Smooth muscle cell (in vitro differentiated cells): ENCODE measurements at regions not wholly inside any gene's neighbourhood (a gene's known extent, or its start where the extent isn't known, plus 50 kb on each side); places are given as distances from the start of the nearest gene placed in this dataset.

Source experiments
- DNase-seq: peaks from one replicate; lab custom pipeline; 2025; ENCODE audit not compliant: unreplicated experiment; lab: John Stamatoyannopoulos, UW
- H2AFZ ChIP-seq: fragments of 200-600 bp; sonication (generic); 2 replicates; pipeline ENCODE4 v1.6.0; 2016; ENCODE audit warnings: antibody characterized with exemption, low read depth, mild to moderate bottlenecking
- H3F3A ChIP-seq: fragments of 200-600 bp; sonication (generic); 2 replicates; pipeline ENCODE4 v1.6.0; 2017; ENCODE audit warnings: antibody characterized with exemption, low read depth
- H3K27ac ChIP-seq: fragments of 200-600 bp; sonication (generic); 2 replicates; pipeline ENCODE4 v1.5.1; 2016; ENCODE audit warnings: low read depth, mild to moderate bottlenecking
- H3K27me3 ChIP-seq: fragments of 200-600 bp; sonication (generic); 2 replicates; pipeline ENCODE4 v1.6.1; 2016; ENCODE audit warnings: low read depth, mild to moderate bottlenecking
- H3K36me3 ChIP-seq: fragments of 200-600 bp; sonication (generic); 2 replicates; pipeline ENCODE4 v1.5.1; 2016; ENCODE audit warnings: low read depth
- H3K4me1 ChIP-seq: fragments of 200-600 bp; sonication (generic); 2 replicates; pipeline ENCODE4 v1.5.1; 2016; ENCODE audit warnings: low read depth
- H3K4me2 ChIP-seq: fragments of 200-600 bp; sonication (generic); 2 replicates; pipeline ENCODE4 v1.6.0; 2016; ENCODE audit warnings: mild to moderate bottlenecking
- H3K4me3 ChIP-seq: fragments of 200-600 bp; sonication (generic); 2 replicates; pipeline ENCODE4 v1.5.1; 2016; ENCODE audit warnings: mild to moderate bottlenecking
- H3K79me2 ChIP-seq: fragments of 200-600 bp; sonication (generic); 2 replicates; pipeline ENCODE4 v1.6.0; 2016; ENCODE audit warnings: low read depth, mild to moderate bottlenecking
- H3K9ac ChIP-seq: fragments of 200-600 bp; sonication (generic); 2 replicates; pipeline ENCODE4 v1.6.0; 2016; ENCODE audit warnings: low read depth
- H3K9me3 ChIP-seq: fragments of 200-600 bp; sonication (generic); replicated peaks from 2 replicates; pipeline ENCODE4 v1.5.1; 2016; ENCODE audit warnings: low read depth
- H4K20me1 ChIP-seq: fragments of 200-600 bp; sonication (generic); 2 replicates; pipeline ENCODE4 v1.6.0; 2016; ENCODE audit warnings: low read depth
- WGBS: methylation state at CpG from one replicate; pipeline ENCODE4 v1.1.7; 2016; ENCODE audit warnings: low lambda C conversion rate; 5-methylcytosine and 5-hydroxymethylcytosine counted together
- TF ChIP-seq, protein P1 (sequence below): fragments of 200-600 bp; sonication (generic); IDR thresholded peaks from 2 replicates; pipeline ENCODE4 v1.5.1; 2017; ENCODE audit warnings: borderline replicate concordance, mild to moderate bottlenecking, antibody characterized with exemption; ENCODE audit not compliant: insufficient read depth, poor library complexity, severe bottlenecking

DNA sequence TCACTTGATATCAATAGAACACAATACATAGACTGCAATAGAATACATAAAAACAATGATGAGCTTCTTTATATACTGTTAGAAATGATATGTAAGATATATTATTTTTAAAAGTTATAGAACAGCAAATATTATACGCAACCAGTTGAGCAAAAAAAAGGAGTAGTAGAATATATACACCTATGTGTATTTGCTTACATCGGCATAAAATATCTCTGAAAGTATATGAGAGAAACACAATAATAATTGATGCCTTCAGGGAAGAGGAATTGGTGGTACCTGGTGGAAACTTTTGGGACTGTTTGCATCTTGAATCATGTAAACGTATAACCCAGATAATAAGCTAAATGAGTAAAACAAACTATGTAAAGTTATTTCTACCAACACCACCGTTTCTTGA is 418.4 kb upstream of the DCN start:
- Histone ChIP-seq H3K79me2 (no peaks in the 10 kb centered on the region), H3K4me3 (no peak overlapping the region), H3K9me3 (no peaks in the 10 kb centered on the region), H3F3A (no peaks in the 10 kb centered on the region), H4K20me1 (no peaks in the 10 kb centered on the region), H2AFZ (no peak overlapping the region), H3K36me3 (no peaks in the 10 kb centered on the region), H3K9ac (no peak overlapping the region), H3K4me1 (no peaks in the 10 kb centered on the region), H3K27ac (no peak overlapping the region), H3K4me2 (no peak overlapping the region), H3K27me3 (no peaks in the 10 kb centered on the region)
- TF ChIP-seq, protein P1, sequence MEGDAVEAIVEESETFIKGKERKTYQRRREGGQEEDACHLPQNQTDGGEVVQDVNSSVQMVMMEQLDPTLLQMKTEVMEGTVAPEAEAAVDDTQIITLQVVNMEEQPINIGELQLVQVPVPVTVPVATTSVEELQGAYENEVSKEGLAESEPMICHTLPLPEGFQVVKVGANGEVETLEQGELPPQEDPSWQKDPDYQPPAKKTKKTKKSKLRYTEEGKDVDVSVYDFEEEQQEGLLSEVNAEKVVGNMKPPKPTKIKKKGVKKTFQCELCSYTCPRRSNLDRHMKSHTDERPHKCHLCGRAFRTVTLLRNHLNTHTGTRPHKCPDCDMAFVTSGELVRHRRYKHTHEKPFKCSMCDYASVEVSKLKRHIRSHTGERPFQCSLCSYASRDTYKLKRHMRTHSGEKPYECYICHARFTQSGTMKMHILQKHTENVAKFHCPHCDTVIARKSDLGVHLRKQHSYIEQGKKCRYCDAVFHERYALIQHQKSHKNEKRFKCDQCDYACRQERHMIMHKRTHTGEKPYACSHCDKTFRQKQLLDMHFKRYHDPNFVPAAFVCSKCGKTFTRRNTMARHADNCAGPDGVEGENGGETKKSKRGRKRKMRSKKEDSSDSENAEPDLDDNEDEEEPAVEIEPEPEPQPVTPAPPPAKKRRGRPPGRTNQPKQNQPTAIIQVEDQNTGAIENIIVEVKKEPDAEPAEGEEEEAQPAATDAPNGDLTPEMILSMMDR: no peak
- WGBS: 95% methylated on average over 4 of the region's 4 CpGs
- DNase-seq: no peak

DNA sequence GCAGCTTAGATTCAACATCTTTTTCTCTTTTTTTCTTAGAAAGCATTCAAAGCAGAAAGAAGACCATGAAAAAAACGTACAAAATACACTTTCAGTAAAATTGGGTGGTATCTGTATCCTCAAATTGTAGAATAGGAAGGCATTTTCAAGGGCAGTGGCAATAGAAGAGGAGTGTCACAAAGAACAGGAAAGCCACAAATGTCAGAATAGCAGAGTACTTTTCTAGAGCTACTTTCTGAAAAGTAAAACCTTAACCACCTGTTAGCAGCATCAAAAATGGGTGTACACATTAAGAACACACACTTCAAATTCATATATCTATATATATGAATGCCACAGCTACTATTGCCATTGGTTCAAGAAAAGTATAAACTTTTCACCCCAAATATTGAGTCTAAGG is 412.1 kb upstream of the DCN start:
- TF ChIP-seq, protein P1: no peak
- WGBS: 65% methylated on average over 1 of the region's 1 CpG
- Histone ChIP-seq H3K4me2 (no peak overlapping the region), H3K9me3 (no peaks in the 10 kb centered on the region), H3K79me2 (no peaks in the 10 kb centered on the region), H3K4me1 (no peaks in the 10 kb centered on the region), H3K27me3 (peaks cover 8% of the 10 kb centered on the region), H3K27ac (no peak overlapping the region), H3K9ac (no peak overlapping the region), H2AFZ (no peak overlapping the region), H3K36me3 (no peaks in the 10 kb centered on the region), H4K20me1 (no peaks in the 10 kb centered on the region), H3K4me3 (no peak overlapping the region), H3F3A (no peaks in the 10 kb centered on the region)
- DNase-seq: no peak

DNA sequence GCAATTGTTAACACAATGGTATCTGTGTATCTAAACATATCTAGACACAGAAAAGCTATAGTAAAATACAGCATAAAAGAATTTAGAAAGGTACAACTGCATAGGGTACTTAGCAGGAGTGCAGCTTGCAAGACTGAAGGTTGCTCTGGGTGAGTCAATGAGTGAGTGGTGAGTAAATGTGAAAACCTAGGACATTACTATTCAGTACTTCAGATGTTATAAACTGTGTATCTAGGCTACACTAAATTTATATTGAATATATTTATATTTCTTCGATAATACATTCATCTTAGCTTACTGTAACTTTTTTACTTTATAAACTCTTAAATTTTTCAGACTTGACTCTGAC is 409.0 kb upstream of the DCN start:
- no peak for DNase-seq
- no peaks in the 10 kb centered on the region for H3K79me2 ChIP-seq
- H3K4me2 ChIP-seq: no peak overlapping the region
- peaks cover 8% of the 10 kb centered on the region for H3K27me3 ChIP-seq
- TF ChIP-seq, protein P1: no peak
- no peaks in the 10 kb centered on the region for H3K36me3 ChIP-seq
- no peaks in the 10 kb centered on the region for H3F3A ChIP-seq
- H3K27ac ChIP-seq: no peak overlapping the region
- no peaks in the 10 kb centered on the region for H3K9me3 ChIP-seq
- H3K4me1 ChIP-seq: no peaks in the 10 kb centered on the region
- no peak overlapping the region for H2AFZ ChIP-seq
- no peaks in the 10 kb centered on the region for H4K20me1 ChIP-seq
- no peak overlapping the region for H3K9ac ChIP-seq
- no peak overlapping the region for H3K4me3 ChIP-seq
- 53% methylated on average over 1 of the region's 1 CpG for WGBS

DNA sequence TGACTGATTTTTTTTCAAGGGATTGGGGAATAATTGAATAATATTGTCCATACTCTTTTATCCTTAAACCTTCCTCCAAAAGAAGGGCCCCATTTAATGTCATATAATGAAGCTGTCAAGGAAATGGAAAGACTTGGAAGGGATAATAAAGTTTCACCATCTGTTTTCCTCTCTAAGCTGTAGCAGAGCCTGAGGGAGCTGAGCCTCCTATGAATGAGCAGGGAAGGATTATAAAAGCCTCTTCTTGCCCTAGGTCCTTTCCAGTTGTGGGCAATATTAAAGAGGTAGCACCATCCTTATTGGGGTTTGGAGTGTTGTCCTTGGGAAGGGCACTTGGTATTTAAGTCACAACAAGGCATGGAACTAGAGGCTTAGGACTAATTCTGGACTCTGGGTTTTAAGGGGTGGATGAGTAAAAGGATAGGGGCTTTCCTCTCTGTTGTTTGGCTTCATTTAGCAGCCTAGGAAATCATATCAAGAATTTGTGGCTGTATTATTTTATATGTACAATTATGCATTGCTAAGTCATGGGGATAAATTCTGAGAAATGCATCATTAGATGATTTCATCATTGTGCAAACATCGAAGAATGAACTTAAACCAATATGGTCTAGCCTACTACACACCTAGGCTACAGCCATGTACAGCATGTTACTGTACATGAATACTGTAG is 408.5 kb upstream of the DCN start:
- TF ChIP-seq, protein P1: no peak
- Histone ChIP-seq H3K36me3 (no peaks in the 10 kb centered on the region), H3K4me3 (no peak overlapping the region), H3F3A (no peaks in the 10 kb centered on the region), H4K20me1 (no peaks in the 10 kb centered on the region), H3K9me3 (no peaks in the 10 kb centered on the region), H3K79me2 (no peaks in the 10 kb centered on the region), H3K27me3 (peaks cover 8% of the 10 kb centered on the region), H3K4me1 (no peaks in the 10 kb centered on the region), H2AFZ (no peak overlapping the region), H3K4me2 (no peak overlapping the region), H3K27ac (no peak overlapping the region), H3K9ac (no peak overlapping the region)
- no peak for DNase-seq
- 100% methylated on average over 1 of the region's 1 CpG for WGBS
